ENCODE measurements at regions not wholly inside any gene's neighbourhood (a gene's known extent, or its start where the extent isn't known, plus 50 kb on each side); places are given as distances from the start of the nearest gene placed in this dataset.
"Not testable (repeated sequence)": the region's sequence is repeated elsewhere in the genome, so short reads cannot be mapped to it uniquely, and the experiment has no call there.

- no peak overlapping the region for H3K4me3 Mint-ChIP-seq
- H3K27ac Mint-ChIP-seq: no peak overlapping the region
- H3K36me3 Mint-ChIP-seq: no peaks in the 10 kb centered on the region
- H3K4me1 Mint-ChIP-seq: no peaks in the 10 kb centered on the region
- no peaks in the 10 kb centered on the region for H3K9me3 Mint-ChIP-seq
- H3K27me3 Mint-ChIP-seq: no peaks in the 10 kb centered on the region
Measured at GRCh38 chr6:120786256-120786655, 548.0 kb downstream of the TBC1D32 start.

- no peaks in the 10 kb centered on the region for H3K4me1 Mint-ChIP-seq
- H3K9me3 Mint-ChIP-seq: no peaks in the 10 kb centered on the region
- H3K36me3 Mint-ChIP-seq: no peaks in the 10 kb centered on the region
- no peak overlapping the region for H3K27ac Mint-ChIP-seq
- no peaks in the 10 kb centered on the region for H3K27me3 Mint-ChIP-seq
- no peak overlapping the region for H3K4me3 Mint-ChIP-seq
Measured at GRCh38 chr6:120785459-120786086, 548.7 kb downstream of the TBC1D32 start.

GRCh38 chr6:120779441-120779840 lies 554.8 kb downstream of the TBC1D32 start:
- H3K36me3 Mint-ChIP-seq: no peaks in the 10 kb centered on the region
- H3K27me3 Mint-ChIP-seq: no peaks in the 10 kb centered on the region
- H3K4me1 Mint-ChIP-seq: no peaks in the 10 kb centered on the region
- no peaks in the 10 kb centered on the region for H3K9me3 Mint-ChIP-seq
- no peak overlapping the region for H3K4me3 Mint-ChIP-seq
- no peak overlapping the region for H3K27ac Mint-ChIP-seq

GRCh38 chr6:120775698-120776097 lies 558.6 kb downstream of the TBC1D32 start:
- Mint-ChIP-seq H3K4me1 (no peaks in the 10 kb centered on the region), H3K36me3 (no peaks in the 10 kb centered on the region), H3K4me3 (no peak overlapping the region), H3K9me3 (no peaks in the 10 kb centered on the region), H3K27me3 (no peaks in the 10 kb centered on the region), H3K27ac (no peak overlapping the region)

- Mint-ChIP-seq H3K4me1 (no peaks in the 10 kb centered on the region), H3K36me3 (no peaks in the 10 kb centered on the region), H3K9me3 (no peaks in the 10 kb centered on the region), H3K27me3 (no peaks in the 10 kb centered on the region), H3K4me3 (no peak overlapping the region), H3K27ac (no peak overlapping the region)
Measured at GRCh38 chr6:120774275-120774674, 560.0 kb downstream of the TBC1D32 start.

GRCh38 chr6:120771019-120771418 lies 563.3 kb downstream of the TBC1D32 start:
- Mint-ChIP-seq H3K36me3 (no peaks in the 10 kb centered on the region), H3K27me3 (no peaks in the 10 kb centered on the region), H3K9me3 (no peaks in the 10 kb centered on the region), H3K27ac (no peak overlapping the region), H3K4me3 (no peak overlapping the region), H3K4me1 (no peaks in the 10 kb centered on the region)

GRCh38 chr6:120764312-120764711 lies 570.0 kb downstream of the TBC1D32 start:
- no peaks in the 10 kb centered on the region for H3K36me3 Mint-ChIP-seq
- H3K27ac Mint-ChIP-seq: no peak overlapping the region
- no peaks in the 10 kb centered on the region for H3K4me1 Mint-ChIP-seq
- no peaks in the 10 kb centered on the region for H3K9me3 Mint-ChIP-seq
- no peaks in the 10 kb centered on the region for H3K27me3 Mint-ChIP-seq
- no peak overlapping the region for H3K4me3 Mint-ChIP-seq

GRCh38 chr6:120759570-120759969 lies 574.7 kb downstream of the TBC1D32 start:
- Mint-ChIP-seq H3K4me3 (no peak overlapping the region), H3K27ac (no peak overlapping the region), H3K9me3 (no peaks in the 10 kb centered on the region), H3K27me3 (no peaks in the 10 kb centered on the region), H3K36me3 (no peaks in the 10 kb centered on the region), H3K4me1 (no peaks in the 10 kb centered on the region)

- not testable (repeated sequence) for H3K4me3 Mint-ChIP-seq, H3K36me3 Mint-ChIP-seq, H3K27me3 Mint-ChIP-seq, H3K9me3 Mint-ChIP-seq, H3K4me1 Mint-ChIP-seq, H3K27ac Mint-ChIP-seq
Measured at GRCh38 chr6:120748574-120748973, 585.7 kb downstream of the TBC1D32 start.

GRCh38 chr6:120736740-120737139 lies 597.5 kb downstream of the TBC1D32 start:
- Mint-ChIP-seq H3K27me3 (no peaks in the 10 kb centered on the region), H3K9me3 (no peaks in the 10 kb centered on the region), H3K4me3 (no peak overlapping the region), H3K4me1 (no peaks in the 10 kb centered on the region), H3K27ac (no peak overlapping the region), H3K36me3 (no peaks in the 10 kb centered on the region)

GRCh38 chr6:120735641-120736040 lies 598.6 kb downstream of the TBC1D32 start:
- H3K4me1 Mint-ChIP-seq: no peaks in the 10 kb centered on the region
- no peaks in the 10 kb centered on the region for H3K36me3 Mint-ChIP-seq
- no peaks in the 10 kb centered on the region for H3K27me3 Mint-ChIP-seq
- no peak overlapping the region for H3K4me3 Mint-ChIP-seq
- no peak overlapping the region for H3K27ac Mint-ChIP-seq
- no peaks in the 10 kb centered on the region for H3K9me3 Mint-ChIP-seq

GRCh38 chr6:120711255-120711654 lies 623.0 kb downstream of the TBC1D32 start:
- no peaks in the 10 kb centered on the region for H3K36me3 Mint-ChIP-seq
- peaks cover 11% of the 10 kb centered on the region for H3K9me3 Mint-ChIP-seq
- no peak overlapping the region for H3K4me3 Mint-ChIP-seq
- H3K27ac Mint-ChIP-seq: no peak overlapping the region
- H3K4me1 Mint-ChIP-seq: no peaks in the 10 kb centered on the region
- H3K27me3 Mint-ChIP-seq: no peaks in the 10 kb centered on the region

- Mint-ChIP-seq H3K27ac (no peak overlapping the region), H3K36me3 (no peaks in the 10 kb centered on the region), H3K9me3 (peaks cover 5% of the 10 kb centered on the region), H3K27me3 (no peaks in the 10 kb centered on the region), H3K4me3 (no peak overlapping the region), H3K4me1 (no peaks in the 10 kb centered on the region)
Measured at GRCh38 chr6:120700001-120700400, 634.3 kb downstream of the TBC1D32 start.

- H3K36me3 Mint-ChIP-seq: no peaks in the 10 kb centered on the region
- no peaks in the 10 kb centered on the region for H3K4me1 Mint-ChIP-seq
- H3K27ac Mint-ChIP-seq: no peak overlapping the region
- H3K9me3 Mint-ChIP-seq: no peaks in the 10 kb centered on the region
- H3K27me3 Mint-ChIP-seq: no peaks in the 10 kb centered on the region
- H3K4me3 Mint-ChIP-seq: no peak overlapping the region
Measured at GRCh38 chr6:120686492-120686891, 647.8 kb downstream of the TBC1D32 start.

GRCh38 chr6:120682145-120682544 lies 652.1 kb downstream of the TBC1D32 start:
- Mint-ChIP-seq H3K27me3 (no peaks in the 10 kb centered on the region), H3K27ac (no peak overlapping the region)

GRCh38 chr6:120681204-120681603 lies 653.1 kb downstream of the TBC1D32 start:
- peaks cover 5% of the 10 kb centered on the region for H3K9me3 Mint-ChIP-seq
- H3K4me1 Mint-ChIP-seq: no peaks in the 10 kb centered on the region
- H3K27ac Mint-ChIP-seq: no peak overlapping the region
- no peak overlapping the region for H3K4me3 Mint-ChIP-seq
- no peaks in the 10 kb centered on the region for H3K36me3 Mint-ChIP-seq
- no peaks in the 10 kb centered on the region for H3K27me3 Mint-ChIP-seq

More at GRCh38 chr6:120682145-120682544, 652.1 kb downstream of the TBC1D32 start:
- H3K9me3 Mint-ChIP-seq: peaks cover 5% of the 10 kb centered on the region
- H3K36me3 Mint-ChIP-seq: no peaks in the 10 kb centered on the region
- no peak overlapping the region for H3K4me3 Mint-ChIP-seq
- H3K4me1 Mint-ChIP-seq: no peaks in the 10 kb centered on the region

- peaks cover 5% of the 10 kb centered on the region for H3K9me3 Mint-ChIP-seq
- H3K36me3 Mint-ChIP-seq: no peaks in the 10 kb centered on the region
- H3K27me3 Mint-ChIP-seq: no peaks in the 10 kb centered on the region
- no peaks in the 10 kb centered on the region for H3K4me1 Mint-ChIP-seq
- H3K27ac Mint-ChIP-seq: no peak overlapping the region
- no peak overlapping the region for H3K4me3 Mint-ChIP-seq
Measured at GRCh38 chr6:120675886-120676285, 658.4 kb downstream of the TBC1D32 start.
